A673 (cell line): ENCODE measurements at regions not wholly inside any gene's neighbourhood (a gene's known extent, or its start where the extent isn't known, plus 50 kb on each side); places are given as distances from the start of the nearest gene placed in this dataset.

Source experiments
- EZH2 ChIP-seq: fragments of 200-600 bp; sonication (generic); IDR thresholded peaks from 2 replicates; pipeline ENCODE4 v1.6.1; 2017; ENCODE audit warnings: borderline replicate concordance, low read depth, mild to moderate bottlenecking, mixed read lengths, antibody characterized with exemption, low read length; ENCODE audit not compliant: poor library complexity, severe bottlenecking
- TF ChIP-seq, protein P1 (sequence below): fragments of 300-800, 200-600 bp; sonication (generic); conservative IDR thresholded peaks from 2 replicates; pipeline ENCODE4 v1.5.1; 2017; ENCODE audit warnings: low read depth, mild to moderate bottlenecking, antibody characterized with exemption, low read length, moderate library complexity, mixed read lengths

- TF ChIP-seq, protein P1, sequence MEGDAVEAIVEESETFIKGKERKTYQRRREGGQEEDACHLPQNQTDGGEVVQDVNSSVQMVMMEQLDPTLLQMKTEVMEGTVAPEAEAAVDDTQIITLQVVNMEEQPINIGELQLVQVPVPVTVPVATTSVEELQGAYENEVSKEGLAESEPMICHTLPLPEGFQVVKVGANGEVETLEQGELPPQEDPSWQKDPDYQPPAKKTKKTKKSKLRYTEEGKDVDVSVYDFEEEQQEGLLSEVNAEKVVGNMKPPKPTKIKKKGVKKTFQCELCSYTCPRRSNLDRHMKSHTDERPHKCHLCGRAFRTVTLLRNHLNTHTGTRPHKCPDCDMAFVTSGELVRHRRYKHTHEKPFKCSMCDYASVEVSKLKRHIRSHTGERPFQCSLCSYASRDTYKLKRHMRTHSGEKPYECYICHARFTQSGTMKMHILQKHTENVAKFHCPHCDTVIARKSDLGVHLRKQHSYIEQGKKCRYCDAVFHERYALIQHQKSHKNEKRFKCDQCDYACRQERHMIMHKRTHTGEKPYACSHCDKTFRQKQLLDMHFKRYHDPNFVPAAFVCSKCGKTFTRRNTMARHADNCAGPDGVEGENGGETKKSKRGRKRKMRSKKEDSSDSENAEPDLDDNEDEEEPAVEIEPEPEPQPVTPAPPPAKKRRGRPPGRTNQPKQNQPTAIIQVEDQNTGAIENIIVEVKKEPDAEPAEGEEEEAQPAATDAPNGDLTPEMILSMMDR, result no peak
- TF ChIP-seq EZH2, result no peak
Measured at GRCh38 chr12:126676434-126676833, 1590.5 kb upstream of the TMEM132C start.
